ENCODE measurements at regions not wholly inside any gene's neighbourhood (a gene's known extent, or its start where the extent isn't known, plus 50 kb on each side); places are given as distances from the start of the nearest gene placed in this dataset.

- no peak for TF ChIP-seq CTCF (IDR thresholded peaks at IDR 0.05; ENCODE audit: control insufficient read depth, extremely low read depth, insufficient read depth)
- no peak for DNase-seq (ENCODE audit: low read depth)
These were observed 245.3 kb downstream of the TSN start for GRCh38 chr2:122000556-122001340.

GRCh38 chr2:122001441-122001874 is 246.0 kb downstream of the TSN start:
- TF ChIP-seq CTCF (IDR thresholded peaks at IDR 0.05; ENCODE audit: control insufficient read depth, extremely low read depth, insufficient read depth): no peak
- H3K4me3 ChIP-seq (ENCODE audit: low read depth, low read length): no peak overlapping the region
- no peak for DNase-seq (ENCODE audit: low read depth)

More at GRCh38 chr2:122000556-122001340, 245.3 kb downstream of the TSN start:
- no peak overlapping the region for H3K4me3 ChIP-seq (ENCODE audit: low read depth, low read length)

GRCh38 chr2:122003196-122003940 is 247.9 kb downstream of the TSN start:
- H3K4me3 ChIP-seq (ENCODE audit: low read depth, low read length): no peak overlapping the region
- no peak for TF ChIP-seq CTCF (IDR thresholded peaks at IDR 0.05; ENCODE audit: control insufficient read depth, extremely low read depth, insufficient read depth)
- no peak for DNase-seq (ENCODE audit: low read depth)

GRCh38 chr2:122007126-122007525 is 251.7 kb downstream of the TSN start:
- TF ChIP-seq CTCF (IDR thresholded peaks at IDR 0.05; ENCODE audit: control insufficient read depth, extremely low read depth, insufficient read depth): no peak

GRCh38 chr2:122007577-122007976 is 252.1 kb downstream of the TSN start:
- H3K4me3 ChIP-seq (ENCODE audit: low read depth, low read length): no peak overlapping the region
- TF ChIP-seq CTCF (IDR thresholded peaks at IDR 0.05; ENCODE audit: control insufficient read depth, extremely low read depth, insufficient read depth): no peak
- DNase-seq (ENCODE audit: low read depth): no peak

More at GRCh38 chr2:122007126-122007525, 251.7 kb downstream of the TSN start:
- no peak overlapping the region for H3K4me3 ChIP-seq (ENCODE audit: low read depth, low read length)
- no peak for DNase-seq (ENCODE audit: low read depth)

- no peak for TF ChIP-seq CTCF (IDR thresholded peaks at IDR 0.05; ENCODE audit: control insufficient read depth, extremely low read depth, insufficient read depth)
- H3K4me3 ChIP-seq (ENCODE audit: low read depth, low read length): no peak overlapping the region
- no peak for DNase-seq (ENCODE audit: low read depth)
These were observed 254.1 kb downstream of the TSN start for GRCh38 chr2:122009561-122009960.

Measured in LNCaP clone FGC (cell line).